ENCODE measurements at regions not wholly inside any gene's neighbourhood (a gene's known extent, or its start where the extent isn't known, plus 50 kb on each side); places are given as distances from the start of the nearest gene placed in this dataset.

DNA sequence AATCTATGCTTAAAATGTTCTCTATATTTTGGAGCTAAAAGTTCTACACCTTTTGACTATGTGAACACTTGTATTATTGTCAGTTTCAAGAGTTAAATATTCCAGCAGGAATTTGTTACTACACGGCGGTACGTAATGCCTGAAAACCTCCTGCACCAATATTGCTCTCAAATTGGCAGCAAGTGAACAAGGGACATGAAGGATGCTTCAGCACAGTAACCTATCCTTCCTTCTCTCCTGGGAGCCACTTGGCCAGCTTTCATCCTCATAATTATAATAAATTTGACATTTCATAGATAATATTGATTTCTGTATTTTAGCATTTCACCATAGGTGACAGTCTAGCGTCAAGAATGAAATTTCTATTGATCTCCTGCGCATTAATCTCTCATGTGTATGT is 197.6 kb downstream of the NR4A2 start:
- TF ChIP-seq, protein P1, sequence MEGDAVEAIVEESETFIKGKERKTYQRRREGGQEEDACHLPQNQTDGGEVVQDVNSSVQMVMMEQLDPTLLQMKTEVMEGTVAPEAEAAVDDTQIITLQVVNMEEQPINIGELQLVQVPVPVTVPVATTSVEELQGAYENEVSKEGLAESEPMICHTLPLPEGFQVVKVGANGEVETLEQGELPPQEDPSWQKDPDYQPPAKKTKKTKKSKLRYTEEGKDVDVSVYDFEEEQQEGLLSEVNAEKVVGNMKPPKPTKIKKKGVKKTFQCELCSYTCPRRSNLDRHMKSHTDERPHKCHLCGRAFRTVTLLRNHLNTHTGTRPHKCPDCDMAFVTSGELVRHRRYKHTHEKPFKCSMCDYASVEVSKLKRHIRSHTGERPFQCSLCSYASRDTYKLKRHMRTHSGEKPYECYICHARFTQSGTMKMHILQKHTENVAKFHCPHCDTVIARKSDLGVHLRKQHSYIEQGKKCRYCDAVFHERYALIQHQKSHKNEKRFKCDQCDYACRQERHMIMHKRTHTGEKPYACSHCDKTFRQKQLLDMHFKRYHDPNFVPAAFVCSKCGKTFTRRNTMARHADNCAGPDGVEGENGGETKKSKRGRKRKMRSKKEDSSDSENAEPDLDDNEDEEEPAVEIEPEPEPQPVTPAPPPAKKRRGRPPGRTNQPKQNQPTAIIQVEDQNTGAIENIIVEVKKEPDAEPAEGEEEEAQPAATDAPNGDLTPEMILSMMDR (IDR thresholded peaks at IDR 0.05; ENCODE audit: control insufficient read depth, insufficient read depth, low read depth, low read length, missing control alignments) = no peak
- DNase-seq (ENCODE audit: low read depth) = no peak
- no peak overlapping the region for H3K4me3 ChIP-seq (ENCODE audit: control insufficient read depth, low read depth, low read length)

DNA sequence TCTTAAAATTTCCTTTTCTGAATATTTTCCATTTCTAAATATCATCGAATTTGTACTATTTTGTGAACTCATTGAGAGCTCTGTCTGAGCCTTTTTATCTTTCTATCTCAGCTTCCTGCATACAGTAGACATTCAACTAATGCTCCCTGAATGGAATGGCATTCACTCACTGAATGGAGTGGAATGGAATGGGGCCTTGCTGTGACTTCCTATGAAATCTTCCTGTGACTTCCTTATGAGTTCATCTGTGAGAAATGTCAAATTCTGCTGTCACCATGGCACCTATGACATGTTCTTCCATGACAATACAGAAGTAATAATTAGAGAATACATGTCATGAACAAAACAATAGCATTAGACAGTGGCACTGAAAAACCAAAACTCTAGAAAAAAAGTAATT is 199.6 kb downstream of the NR4A2 start:
- TF ChIP-seq, protein P1 (IDR thresholded peaks at IDR 0.05; ENCODE audit: control insufficient read depth, insufficient read depth, low read depth, low read length, missing control alignments) = no peak
- H3K4me3 ChIP-seq (ENCODE audit: control insufficient read depth, low read depth, low read length) = no peak overlapping the region

DNA sequence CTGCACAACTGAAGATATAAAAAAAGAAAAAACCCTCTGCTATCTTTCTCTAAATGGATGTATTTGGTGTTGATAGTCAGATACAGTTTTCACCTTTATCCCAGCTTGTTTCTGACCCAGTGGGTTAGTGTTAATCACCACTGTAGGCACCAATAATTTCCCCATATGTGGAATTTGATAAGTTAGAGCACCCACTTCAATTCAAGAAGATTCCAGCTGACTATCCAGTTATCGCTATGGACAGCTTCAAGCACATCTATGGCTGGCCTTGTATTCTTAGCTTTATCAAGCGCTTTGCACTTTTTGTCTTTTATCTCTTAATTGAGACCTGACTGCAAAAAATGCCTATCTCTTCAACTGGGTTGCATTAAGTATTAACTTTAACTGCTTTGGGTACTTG is 200.4 kb downstream of the NR4A2 start:
- TF ChIP-seq, protein P1 (IDR thresholded peaks at IDR 0.05; ENCODE audit: control insufficient read depth, insufficient read depth, low read depth, low read length, missing control alignments) = no peak
- no peak for DNase-seq (ENCODE audit: low read depth)
- no peak overlapping the region for H3K4me3 ChIP-seq (ENCODE audit: control insufficient read depth, low read depth, low read length)

More for the DNA sequence above, 199.6 kb downstream of the NR4A2 start:
- DNase-seq (ENCODE audit: low read depth) = no peak

DNA sequence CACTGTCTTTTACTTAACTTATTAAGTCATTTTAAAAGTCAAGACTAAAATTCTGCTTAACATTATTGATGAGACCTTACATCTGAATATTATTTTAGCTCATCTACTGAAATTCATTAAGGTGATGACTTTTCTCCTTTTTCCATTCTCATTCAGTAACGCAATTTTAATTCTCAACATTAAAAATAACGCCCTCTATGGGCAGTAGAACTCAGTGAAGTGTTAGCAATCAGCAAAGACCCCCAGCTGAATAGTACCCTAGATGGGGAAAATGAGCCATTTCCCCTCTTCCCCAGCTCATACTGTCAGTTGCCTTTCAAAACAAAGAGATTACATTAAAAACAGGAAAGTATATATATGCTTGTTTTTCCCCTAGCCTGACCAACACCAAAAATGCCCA is 203.3 kb downstream of the NR4A2 start:
- no peak for DNase-seq (ENCODE audit: low read depth)
- TF ChIP-seq, protein P1 (IDR thresholded peaks at IDR 0.05; ENCODE audit: control insufficient read depth, insufficient read depth, low read depth, low read length, missing control alignments) = no peak
- no peak overlapping the region for H3K4me3 ChIP-seq (ENCODE audit: control insufficient read depth, low read depth, low read length)

DNA sequence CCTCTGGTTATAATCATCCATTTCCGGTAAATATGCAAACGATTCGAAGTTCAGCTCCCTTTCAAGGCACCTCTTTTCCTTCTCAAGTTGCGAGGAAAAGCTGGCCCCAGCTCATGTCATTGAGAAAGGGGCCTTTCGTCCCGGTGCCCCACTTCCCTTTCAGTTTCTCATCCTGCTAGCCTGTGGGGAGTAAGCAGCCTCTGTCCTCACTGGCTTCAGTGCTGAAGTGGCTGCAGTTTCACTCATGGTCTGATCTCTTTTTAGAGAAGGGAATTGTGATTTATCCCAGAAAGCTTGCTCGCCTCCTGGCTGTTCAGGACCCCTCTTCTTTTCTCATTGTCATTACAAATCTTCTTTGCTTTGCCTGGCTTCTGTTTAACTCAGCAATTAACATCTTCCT is 207.5 kb downstream of the NR4A2 start:
- TF ChIP-seq, protein P1 (IDR thresholded peaks at IDR 0.05; ENCODE audit: control insufficient read depth, insufficient read depth, low read depth, low read length, missing control alignments) = no peak
- DNase-seq (ENCODE audit: low read depth) = no peak
- no peak overlapping the region for H3K4me3 ChIP-seq (ENCODE audit: control insufficient read depth, low read depth, low read length)

DNA sequence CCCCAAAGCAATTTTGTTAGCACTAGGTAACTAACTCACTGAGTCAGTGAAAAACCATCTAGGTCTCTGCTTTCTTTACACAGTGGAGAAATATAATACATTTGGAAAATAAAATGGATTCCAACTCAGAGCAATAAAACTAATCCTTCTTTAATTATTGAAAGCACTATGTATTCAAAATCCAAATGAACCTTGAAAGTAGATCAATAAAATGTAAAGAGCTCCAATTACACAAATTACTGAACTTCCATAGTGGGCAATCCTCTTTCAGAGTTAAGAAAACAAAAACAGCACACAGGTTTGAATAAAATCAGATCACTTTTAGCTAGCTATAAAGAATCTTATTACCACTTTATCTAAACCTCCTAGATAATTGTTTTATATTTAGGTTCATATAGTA is 208.1 kb downstream of the NR4A2 start:
- no peak overlapping the region for H3K4me3 ChIP-seq (ENCODE audit: control insufficient read depth, low read depth, low read length)
- TF ChIP-seq, protein P1 (IDR thresholded peaks at IDR 0.05; ENCODE audit: control insufficient read depth, insufficient read depth, low read depth, low read length, missing control alignments) = no peak
- DNase-seq (ENCODE audit: low read depth) = no peak

All from AG09309 (cell line).